IPS-NIHi7 (cell line): ENCODE measurements at regions not wholly inside any gene's neighbourhood (a gene's known extent, or its start where the extent isn't known, plus 50 kb on each side); places are given as distances from the start of the nearest gene placed in this dataset.

Source experiments
- DNase-seq: peaks from one replicate; pipeline ENCODE4 v3.0.0; 2012; ENCODE audit warnings: mixed read lengths; ENCODE audit errors: extremely low spot score

DNA sequence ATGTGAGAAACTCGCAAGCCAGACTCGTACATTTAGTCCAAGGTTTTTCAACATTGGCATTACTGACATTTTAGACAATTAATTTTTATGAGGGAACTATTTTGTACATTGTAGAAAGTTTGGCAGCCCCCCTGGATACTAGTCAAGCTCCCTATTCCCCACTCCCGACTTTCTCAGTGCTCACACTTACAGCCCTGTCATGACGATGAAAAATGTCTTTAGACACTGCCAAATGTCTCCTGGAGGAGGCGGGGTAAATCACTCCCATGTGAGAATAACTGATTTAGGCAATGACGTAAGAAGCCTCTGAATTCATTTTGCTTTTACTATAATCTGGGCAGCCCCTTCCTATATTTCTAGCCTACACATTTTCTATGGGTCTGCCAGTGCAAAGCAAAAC lies 535.8 kb upstream of the KLHL1 start:
- DNase-seq = no peak

DNA sequence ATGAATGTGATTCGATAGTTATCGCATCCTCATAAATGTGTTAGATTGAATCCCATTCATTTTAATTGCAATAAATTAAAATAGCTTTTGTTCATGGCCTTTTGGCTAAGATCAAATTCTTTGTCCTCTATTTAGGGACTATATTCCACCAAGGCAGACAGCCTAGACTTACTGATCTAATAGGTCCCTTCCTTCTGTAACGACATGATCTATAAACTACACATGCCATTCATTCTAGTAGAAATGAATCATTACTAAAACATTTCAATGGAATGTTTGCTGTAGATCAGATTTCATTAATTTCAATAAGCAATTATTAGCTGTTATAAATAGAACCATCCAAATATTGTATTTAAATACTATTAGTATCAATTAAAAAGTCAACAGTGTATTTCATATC lies 526.6 kb upstream of the KLHL1 start:
- DNase-seq = no peak

- peak; percentile 22 for DNase-seq
These were observed 522.0 kb upstream of the KLHL1 start for GRCh38 chr13:70630247-70630646.

- DNase-seq = no peak
These were observed 515.0 kb upstream of the KLHL1 start for GRCh38 chr13:70623239-70623638.

DNA sequence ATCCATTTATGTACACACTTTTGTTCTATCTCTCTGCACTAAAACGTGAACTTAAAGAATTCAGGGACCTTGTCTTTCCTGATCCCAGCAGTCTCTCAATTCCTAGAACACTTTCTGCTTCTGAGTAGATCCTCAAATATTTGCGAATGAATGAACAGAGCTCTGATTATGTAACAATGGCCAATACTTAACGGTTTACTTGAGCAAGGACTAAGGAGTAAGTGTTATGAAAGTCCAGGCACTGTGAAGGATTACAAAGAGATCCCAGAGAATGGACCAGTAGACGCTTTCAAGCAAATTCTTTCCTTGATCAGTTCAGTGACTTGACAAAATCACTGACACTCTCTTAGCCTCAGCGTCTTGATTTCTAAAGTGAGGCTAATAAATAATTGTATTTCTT lies 514.5 kb upstream of the KLHL1 start:
- DNase-seq = no peak

DNA sequence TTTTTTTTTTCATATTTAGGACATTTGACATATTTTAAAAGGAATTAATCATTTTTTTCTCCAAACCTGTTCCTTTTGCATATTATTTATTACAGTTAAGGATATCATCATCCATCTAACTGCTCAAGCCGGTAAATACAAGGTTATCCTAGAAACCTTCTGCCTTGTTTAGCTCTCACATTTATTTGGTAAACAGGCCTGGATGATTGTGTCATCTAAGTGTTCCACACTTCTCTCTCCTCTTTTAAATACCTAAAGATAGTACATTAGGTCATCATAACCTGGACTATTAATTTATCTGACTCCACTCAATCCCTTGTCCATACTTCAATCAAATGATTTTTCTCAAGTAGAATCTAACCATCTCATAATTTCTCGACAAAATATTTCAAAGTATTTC lies 511.7 kb upstream of the KLHL1 start:
- no peak for DNase-seq

DNA sequence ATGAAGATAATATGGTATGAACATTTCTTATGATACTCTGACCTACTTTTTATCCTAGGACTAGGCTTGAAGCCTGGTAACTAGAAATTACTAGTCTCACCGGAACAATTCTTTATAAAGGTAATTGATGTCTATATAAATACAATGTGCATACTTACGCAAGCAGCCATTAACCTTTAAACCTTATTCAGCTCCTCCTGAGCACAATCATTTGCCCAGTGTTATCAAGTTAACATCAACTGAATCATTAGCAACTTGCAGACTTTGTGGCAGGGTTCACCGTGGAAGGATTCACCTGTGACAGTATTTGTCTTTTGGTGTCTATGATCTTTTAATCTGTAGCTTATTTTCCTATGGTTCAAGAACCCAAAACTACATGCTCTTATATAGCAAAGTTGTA lies 508.6 kb upstream of the KLHL1 start:
- no peak for DNase-seq

- peak; percentile 8 for DNase-seq
These were observed 505.0 kb upstream of the KLHL1 start for GRCh38 chr13:70613295-70613694.

- DNase-seq = no peak
These were observed 504.6 kb upstream of the KLHL1 start for GRCh38 chr13:70612881-70613280.

DNA sequence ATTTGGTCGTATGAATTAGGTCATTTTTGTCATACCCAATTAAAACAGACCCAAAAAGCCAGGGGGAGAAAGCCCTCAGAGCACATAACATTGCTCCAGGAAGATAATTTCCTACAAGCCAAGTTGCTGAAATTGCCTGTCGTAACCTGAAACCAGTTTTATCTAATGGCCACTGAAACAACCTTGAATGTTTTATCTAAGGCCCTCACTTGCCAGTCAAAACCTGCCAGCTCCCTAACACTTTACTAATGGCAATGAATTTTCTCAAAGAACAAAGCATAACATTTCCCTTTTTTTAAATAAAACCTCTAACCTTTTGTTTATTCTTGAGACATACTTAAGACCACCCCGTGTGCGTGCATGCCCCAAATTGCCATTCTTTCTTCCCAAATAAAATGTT lies 496.2 kb upstream of the KLHL1 start:
- peak; percentile 8 for DNase-seq

DNA sequence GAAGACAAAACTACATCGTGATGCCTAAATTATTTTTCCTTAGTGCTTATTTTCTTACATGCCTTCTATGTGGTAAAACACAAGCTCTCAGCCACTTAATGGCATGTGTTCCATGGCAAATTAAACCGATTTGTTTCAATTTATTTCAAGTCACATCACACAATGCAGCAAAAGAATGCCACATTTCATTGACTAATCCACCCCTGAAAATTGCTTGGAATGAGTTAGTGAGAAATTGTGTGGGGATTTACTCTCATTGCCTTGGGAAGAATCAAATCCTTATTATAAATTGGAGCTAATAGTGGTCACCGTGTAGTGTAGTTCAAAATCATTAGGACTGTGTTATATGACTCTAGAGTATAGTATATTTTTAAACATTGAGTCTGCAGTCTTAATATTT lies 485.5 kb upstream of the KLHL1 start:
- DNase-seq = no peak

GRCh38 chr13:70585109-70585508 lies 476.9 kb upstream of the KLHL1 start:
- no peak for DNase-seq

DNA sequence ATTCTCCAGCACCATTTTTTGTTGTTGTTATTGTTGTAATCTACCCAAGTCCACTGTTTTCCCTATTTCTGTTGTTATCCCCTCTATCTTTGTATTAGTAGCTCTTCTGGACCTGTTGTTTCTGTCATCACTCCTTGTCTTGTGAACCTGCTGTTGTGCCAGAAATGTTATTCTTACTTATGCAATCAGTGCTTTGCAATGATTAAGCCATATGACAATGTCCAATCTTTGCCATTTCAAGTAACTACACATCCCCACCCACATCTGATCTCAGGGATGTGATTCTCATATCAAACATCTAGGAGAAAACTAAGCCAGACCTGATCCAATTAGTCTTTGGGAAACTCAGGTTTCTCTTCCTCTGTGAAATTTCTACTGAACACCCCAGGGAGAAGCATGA lies 472.6 kb upstream of the KLHL1 start:
- no peak for DNase-seq

DNA sequence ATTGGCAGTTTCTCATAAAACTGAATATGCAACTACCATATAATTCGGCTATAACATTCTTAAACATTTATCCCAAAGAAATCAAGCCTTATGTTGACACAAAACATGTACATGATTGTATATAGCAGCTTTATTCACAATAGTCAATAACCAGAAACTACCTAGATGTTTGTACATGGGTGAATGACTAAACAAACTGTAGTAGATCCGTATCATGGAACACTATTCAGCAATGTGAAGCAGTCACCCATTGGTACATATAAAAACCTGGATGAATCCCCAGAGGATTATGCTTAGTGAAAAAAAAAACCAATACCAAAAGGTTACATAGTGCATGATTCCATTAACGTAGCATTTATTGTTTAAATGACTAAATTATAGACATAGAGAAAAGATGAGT lies 471.7 kb upstream of the KLHL1 start:
- DNase-seq = no peak

DNA sequence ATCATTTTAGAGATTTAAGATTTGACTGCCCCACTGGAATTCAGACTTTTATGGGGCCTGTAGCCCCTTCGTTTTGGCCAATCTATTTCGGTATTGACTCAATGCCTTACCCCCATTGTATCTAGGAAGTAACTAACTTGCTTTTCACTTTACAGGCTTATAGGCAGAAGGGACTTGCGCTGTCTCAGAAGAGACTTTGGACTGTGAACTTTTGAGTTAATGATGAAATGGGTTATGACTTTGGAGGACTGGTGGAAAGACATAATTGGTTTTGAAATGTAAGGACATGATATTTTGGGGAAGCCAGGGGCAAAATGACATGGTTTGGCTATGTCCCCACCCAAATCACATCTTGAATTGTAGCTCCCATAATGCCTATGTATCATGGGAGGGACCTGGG lies 463.0 kb upstream of the KLHL1 start:
- DNase-seq = no peak

GRCh38 chr13:70568571-70568970 lies 460.3 kb upstream of the KLHL1 start:
- DNase-seq = peak; percentile 29

DNA sequence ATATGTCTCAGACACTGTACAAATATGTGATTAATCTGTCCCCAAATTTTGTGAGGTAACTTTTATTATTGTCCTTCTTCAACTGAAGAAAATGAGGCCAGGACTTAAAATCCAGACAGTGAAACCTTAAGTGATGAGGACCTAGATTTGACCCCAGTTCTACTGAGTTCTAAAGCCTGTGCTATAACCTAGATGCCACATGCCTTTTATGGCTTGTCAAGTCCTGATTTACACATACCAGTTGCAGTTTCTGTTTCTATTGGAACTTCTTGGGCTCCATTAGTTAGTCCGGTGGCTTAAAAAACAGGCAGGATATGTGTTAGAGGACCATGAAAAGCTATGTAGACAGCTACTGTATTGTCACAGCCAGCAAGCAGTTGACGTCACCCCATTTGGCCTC lies 436.5 kb upstream of the KLHL1 start:
- no peak for DNase-seq

DNA sequence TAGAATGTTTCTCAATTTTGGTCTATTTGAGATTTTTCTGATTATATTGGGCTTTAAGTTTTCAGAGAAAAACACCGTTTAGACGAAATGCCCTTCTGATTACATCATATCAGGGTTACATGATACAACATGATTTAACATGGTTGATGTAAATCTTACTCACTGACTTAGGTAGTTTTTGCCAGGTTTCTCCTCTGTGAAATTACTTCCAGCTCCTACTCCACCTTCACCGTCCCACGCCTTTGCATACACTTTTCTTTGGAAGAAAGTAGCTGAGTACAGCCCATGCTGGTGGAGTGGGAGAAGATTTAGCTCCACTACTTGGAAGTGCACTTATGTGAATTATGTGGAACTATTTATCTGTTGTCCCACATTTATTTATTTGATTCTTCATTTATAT lies 433.2 kb upstream of the KLHL1 start:
- DNase-seq = no peak

DNA sequence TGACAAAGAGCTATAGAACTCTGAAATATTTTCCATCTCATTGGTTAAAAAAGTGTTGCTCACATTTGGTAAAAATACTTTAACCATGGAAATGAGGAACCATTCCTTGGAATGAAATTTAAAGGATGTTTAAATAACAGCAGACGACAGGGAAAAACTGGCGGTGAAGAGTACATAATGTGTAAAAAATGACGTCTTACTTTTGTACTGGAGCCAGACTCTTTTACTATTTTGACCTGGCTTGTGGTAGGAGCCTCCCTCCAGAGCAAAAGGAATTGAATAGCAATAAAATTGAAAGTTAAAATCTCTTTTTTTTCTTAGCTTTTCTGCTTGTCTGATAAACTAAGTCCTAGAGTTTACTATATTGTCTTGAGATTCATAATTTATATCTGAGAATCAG lies 426.2 kb upstream of the KLHL1 start:
- no peak for DNase-seq

- DNase-seq = no peak
These were observed 421.4 kb upstream of the KLHL1 start for GRCh38 chr13:70529652-70530051.

DNA sequence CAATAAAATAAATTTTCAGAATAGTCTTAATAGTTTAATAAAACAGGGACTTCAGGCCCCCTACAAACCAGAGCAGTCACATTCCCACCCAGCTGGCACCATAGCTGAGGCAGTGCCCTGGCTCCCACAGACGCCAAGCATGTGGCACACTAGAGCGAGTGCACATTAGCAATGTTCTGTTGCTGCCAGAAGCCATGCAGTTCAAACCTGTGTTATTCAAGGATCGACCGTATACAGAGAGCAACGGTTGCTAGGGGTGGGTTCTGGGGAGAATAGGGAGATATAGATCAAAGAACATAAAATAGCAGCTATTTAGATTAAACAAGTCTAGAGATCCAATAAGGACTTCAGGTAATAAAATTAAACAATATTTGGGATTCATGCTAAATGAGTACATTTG lies 419.3 kb upstream of the KLHL1 start:
- no peak for DNase-seq

- DNase-seq = no peak
These were observed 415.4 kb upstream of the KLHL1 start for GRCh38 chr13:70523622-70524021.

GRCh38 chr13:70520275-70521036 lies 412.2 kb upstream of the KLHL1 start:
- DNase-seq = no peak

DNA sequence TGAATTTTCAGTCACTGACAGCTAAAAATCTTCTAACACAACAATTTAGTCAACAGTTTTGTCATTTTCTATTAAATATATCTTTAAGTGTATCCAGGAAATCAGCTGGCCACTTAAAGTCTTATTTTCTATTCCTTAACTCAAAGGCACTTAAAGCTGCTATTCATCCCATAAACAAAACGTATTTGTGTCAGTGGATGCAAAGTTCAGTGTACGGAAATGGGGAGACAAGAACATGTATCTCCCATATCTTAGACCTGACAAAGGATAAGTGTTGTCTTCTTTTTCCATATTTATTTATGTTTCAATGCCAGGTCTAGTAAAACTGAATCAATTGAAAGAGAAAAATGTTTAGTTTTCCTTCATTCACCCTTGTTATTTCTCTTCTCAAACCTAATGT lies 409.8 kb upstream of the KLHL1 start:
- no peak for DNase-seq
